MG63 (cell line): ENCODE measurements at regions not wholly inside any gene's neighbourhood (a gene's known extent, or its start where the extent isn't known, plus 50 kb on each side); places are given as distances from the start of the nearest gene placed in this dataset.
"Not testable (repeated sequence)": the region's sequence is repeated elsewhere in the genome, so short reads cannot be mapped to it uniquely, and the experiment has no call there.

ENCODE experiments used
- DNase-seq: peaks from one replicate; pipeline ENCODE4 v3.0.0-alpha.2; 2020
- H3K27me3 ChIP-seq: fragments of 250-450 bp; sonication (Bioruptor Pico); 2 replicates; pipeline ENCODE4 v1.5.1; 2020; ENCODE audit warnings: mild to moderate bottlenecking, moderate library complexity
- H3K36me3 ChIP-seq: fragments of 250-450 bp; sonication (Bioruptor Pico); 2 replicates; pipeline ENCODE4 v1.5.1; 2020; ENCODE audit warnings: mild to moderate bottlenecking, moderate library complexity
- H3K4me3 ChIP-seq: fragments of 250-450 bp; sonication (Bioruptor Pico); 2 replicates; pipeline ENCODE4 v1.5.1; 2020; ENCODE audit warnings: mild to moderate bottlenecking, moderate library complexity
- H3K9me3 ChIP-seq: fragments of 250-450 bp; sonication (Bioruptor Pico); 2 replicates; pipeline ENCODE4 v1.5.1; 2020; ENCODE audit warnings: mild to moderate bottlenecking, moderate library complexity

DNA sequence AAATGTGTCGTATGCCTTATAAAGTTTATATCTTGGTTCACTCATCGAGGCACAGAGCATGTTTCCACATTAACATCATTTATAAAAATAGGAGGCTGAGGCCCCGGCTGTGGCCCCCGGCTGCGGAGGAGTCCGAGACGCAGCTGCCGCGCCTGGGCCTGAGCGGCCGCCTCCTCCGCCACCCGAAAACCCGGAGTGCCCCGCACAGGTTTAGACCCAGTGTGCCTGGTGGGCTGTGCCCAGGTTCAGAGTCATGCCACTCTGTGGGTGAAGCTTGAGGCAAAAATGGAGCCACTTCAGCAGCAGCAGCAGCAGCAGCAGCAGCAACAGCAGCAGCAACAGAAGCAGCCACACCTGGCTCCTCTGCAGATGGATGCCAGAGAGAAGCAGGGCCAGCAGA, 299.2 kb upstream of the ADGRL2 start:
- not testable (repeated sequence) for H3K4me3 ChIP-seq, DNase-seq

GRCh38 chr1:81499487-81499886, 301.2 kb upstream of the ADGRL2 start:
- DNase-seq: no peak
- Histone ChIP-seq H3K36me3 (no peaks in the 10 kb centered on the region), H3K27me3 (no peaks in the 10 kb centered on the region), H3K4me3 (no peak overlapping the region), H3K9me3 (no peaks in the 10 kb centered on the region)

More for the DNA sequence above, 299.2 kb upstream of the ADGRL2 start:
- H3K9me3 ChIP-seq, H3K27me3 ChIP-seq, H3K36me3 ChIP-seq: not testable (repeated sequence)

GRCh38 chr1:81498471-81499462, 302.0 kb upstream of the ADGRL2 start:
- Histone ChIP-seq H3K27me3 (no peaks in the 10 kb centered on the region), H3K4me3 (no peak overlapping the region), H3K9me3 (no peaks in the 10 kb centered on the region), H3K36me3 (no peaks in the 10 kb centered on the region)
- DNase-seq: no peak

DNA sequence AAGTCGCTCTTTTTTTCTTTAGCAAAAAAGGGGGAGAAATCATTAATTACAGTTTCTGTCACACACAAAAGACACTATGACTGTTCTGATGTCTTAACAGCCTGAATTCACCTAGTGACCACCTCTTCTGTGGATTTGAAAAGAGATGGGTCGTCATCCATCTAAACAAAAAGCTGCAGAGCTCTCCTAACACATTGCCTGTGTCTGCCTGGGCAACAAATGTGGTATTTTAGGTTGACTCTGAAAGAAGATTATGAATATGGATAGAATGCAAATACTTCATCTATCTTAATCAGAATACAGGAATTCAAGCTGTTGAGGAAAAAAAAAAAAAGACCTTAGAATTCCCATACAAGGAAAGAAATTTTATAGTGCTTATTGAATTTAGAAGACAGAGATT, 304.4 kb upstream of the ADGRL2 start:
- H3K27me3 ChIP-seq: no peaks in the 10 kb centered on the region
- no peak overlapping the region for H3K4me3 ChIP-seq
- no peak for DNase-seq
- no peaks in the 10 kb centered on the region for H3K9me3 ChIP-seq
- no peaks in the 10 kb centered on the region for H3K36me3 ChIP-seq

DNA sequence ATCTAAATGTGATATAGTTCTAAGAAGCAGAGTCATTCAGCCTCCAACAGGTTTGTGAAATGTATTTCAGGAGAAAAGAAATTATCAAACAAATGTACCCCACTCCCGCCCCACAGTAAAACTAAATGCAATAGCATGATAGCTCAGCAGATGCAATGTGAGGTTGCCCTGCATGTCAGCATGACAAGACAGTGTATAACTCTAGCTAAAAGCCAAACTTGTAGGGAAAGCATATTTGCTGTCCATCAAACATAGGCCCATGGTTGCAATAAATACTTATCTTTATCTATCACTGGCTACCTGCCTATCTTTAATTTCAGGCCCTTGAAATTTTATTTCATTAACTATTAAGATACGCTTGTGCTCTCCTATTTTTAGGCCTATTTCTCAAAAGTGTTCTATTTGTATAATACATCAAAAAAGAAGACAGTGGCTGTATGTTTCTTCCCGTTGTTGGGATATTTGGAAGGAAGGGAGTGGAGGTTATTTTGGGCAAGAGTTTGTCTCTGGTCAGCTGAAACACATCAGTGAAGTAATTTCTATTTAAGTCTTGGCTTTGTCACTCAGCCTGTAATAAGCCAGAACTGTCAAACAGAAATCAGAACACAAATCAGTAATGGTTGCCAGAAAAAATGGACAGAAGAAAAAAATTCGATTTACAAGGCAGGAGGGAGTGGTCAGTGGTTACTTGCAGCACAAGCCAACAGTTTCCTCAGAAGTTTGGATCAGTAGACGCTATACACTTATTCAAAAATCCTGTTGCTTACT, 307.4 kb upstream of the ADGRL2 start:
- 0 out of 2 replicates have a peak, but pooled peaks cover 2% of the 10 kb centered on the region for H3K9me3 ChIP-seq
- no peaks in the 10 kb centered on the region for H3K27me3 ChIP-seq
- no peaks in the 10 kb centered on the region for H3K36me3 ChIP-seq
- DNase-seq: no peak
- H3K4me3 ChIP-seq: no peak overlapping the region

DNA sequence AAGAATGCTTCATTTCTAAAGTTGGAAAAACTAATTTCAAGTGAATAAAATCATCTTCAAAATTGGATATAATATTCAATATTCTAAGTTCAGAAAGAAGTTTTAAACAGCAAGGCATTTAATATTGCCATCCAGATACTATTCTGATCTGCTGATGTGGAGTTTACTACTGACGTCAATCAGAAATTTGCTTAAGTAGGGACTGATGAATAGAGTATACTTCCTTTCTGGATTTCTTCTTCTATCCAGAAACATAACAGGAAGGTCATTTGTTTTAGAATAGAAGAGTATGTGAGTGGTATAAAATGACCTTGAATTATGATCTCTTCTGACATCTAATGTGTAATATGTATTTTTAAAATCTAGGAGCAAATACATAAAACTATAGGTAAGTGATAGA, 308.1 kb upstream of the ADGRL2 start:
- DNase-seq: no peak
- Histone ChIP-seq H3K9me3 (0 out of 2 replicates have a peak, but pooled peaks cover 2% of the 10 kb centered on the region), H3K36me3 (no peaks in the 10 kb centered on the region), H3K27me3 (no peaks in the 10 kb centered on the region), H3K4me3 (no peak overlapping the region)

GRCh38 chr1:81490614-81491013, 310.1 kb upstream of the ADGRL2 start:
- DNase-seq: no peak
- Histone ChIP-seq H3K36me3 (no peaks in the 10 kb centered on the region), H3K4me3 (no peak overlapping the region), H3K9me3 (0 out of 2 replicates have a peak, but pooled peaks cover 2% of the 10 kb centered on the region), H3K27me3 (no peaks in the 10 kb centered on the region)

- no peak for DNase-seq
- Histone ChIP-seq H3K27me3 (no peaks in the 10 kb centered on the region), H3K36me3 (no peaks in the 10 kb centered on the region), H3K9me3 (0 out of 2 replicates have a peak, but pooled peaks cover 2% of the 10 kb centered on the region), H3K4me3 (no peak overlapping the region)
These were observed 311.3 kb upstream of the ADGRL2 start for GRCh38 chr1:81489372-81489934.

- Histone ChIP-seq H3K9me3 (no peaks in the 10 kb centered on the region), H3K36me3 (no peaks in the 10 kb centered on the region), H3K27me3 (no peaks in the 10 kb centered on the region), H3K4me3 (no peak overlapping the region)
- DNase-seq: no peak
These were observed 316.4 kb upstream of the ADGRL2 start for GRCh38 chr1:81484284-81484683.

- Histone ChIP-seq H3K36me3 (no peaks in the 10 kb centered on the region), H3K4me3 (no peak overlapping the region), H3K9me3 (no peaks in the 10 kb centered on the region), H3K27me3 (no peaks in the 10 kb centered on the region)
- DNase-seq: no peak
These were observed 322.5 kb upstream of the ADGRL2 start for GRCh38 chr1:81478219-81478618.

DNA sequence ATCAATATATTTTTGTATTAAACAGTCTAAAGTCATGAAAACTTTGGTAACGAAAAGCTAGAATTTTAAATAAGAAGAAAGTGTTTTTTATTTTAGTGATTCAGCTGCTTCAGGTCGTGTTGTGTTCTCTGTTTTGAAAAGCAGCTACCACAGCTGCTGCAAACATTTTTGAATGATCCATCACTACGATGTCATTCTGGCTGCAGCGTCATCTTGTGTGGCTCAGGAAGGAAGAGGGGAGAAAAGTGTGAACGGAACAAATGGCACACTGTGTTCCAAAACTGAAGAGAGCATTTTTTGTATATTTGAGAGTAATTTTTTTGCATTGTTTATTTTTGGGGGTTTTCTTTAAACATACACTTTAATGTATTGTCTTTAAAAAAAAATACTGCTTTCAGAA, 323.0 kb upstream of the ADGRL2 start:
- no peaks in the 10 kb centered on the region for H3K27me3 ChIP-seq
- H3K4me3 ChIP-seq: no peak overlapping the region
- no peaks in the 10 kb centered on the region for H3K36me3 ChIP-seq
- H3K9me3 ChIP-seq: no peaks in the 10 kb centered on the region
- no peak for DNase-seq

DNA sequence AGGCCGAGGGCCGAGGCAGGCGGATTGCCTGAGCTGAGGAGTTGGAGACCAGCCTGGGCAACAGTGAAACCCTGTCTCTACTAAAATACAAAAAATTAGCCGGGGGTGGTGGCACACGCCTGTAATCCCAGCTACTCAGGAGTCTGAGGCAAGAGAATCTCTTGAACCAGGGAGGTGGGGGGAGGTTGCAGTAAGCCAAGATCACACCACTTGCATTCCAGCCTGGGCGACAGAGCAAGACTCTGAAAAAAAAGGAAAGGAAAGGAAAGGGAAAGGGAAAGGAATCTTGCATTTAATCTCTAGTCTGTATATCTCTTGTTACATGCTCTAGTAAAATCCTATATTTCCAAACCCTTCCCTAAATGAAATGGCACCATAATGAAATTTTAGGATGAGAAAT, 328.3 kb upstream of the ADGRL2 start:
- no peak for DNase-seq
- H3K36me3 ChIP-seq: no peaks in the 10 kb centered on the region
- no peak overlapping the region for H3K4me3 ChIP-seq
- H3K9me3 ChIP-seq: no peaks in the 10 kb centered on the region
- no peaks in the 10 kb centered on the region for H3K27me3 ChIP-seq

DNA sequence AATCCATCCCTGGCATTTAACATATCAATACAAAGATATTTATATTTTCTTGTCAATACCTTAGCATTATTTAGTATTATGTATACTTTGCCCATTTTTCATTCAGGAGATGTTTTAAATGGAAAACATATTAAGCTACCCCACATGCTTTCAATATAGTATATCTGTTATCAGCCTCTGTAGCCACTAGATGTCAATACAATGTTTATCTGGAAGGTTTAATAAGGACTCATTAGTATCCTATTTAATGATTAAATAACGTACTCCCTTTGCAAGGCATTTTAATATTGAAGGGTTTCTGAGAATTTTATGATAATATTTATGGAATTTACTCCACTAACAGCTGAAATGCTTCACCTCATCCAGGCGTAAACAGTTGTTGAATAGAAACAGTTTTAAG, 329.5 kb upstream of the ADGRL2 start:
- DNase-seq: no peak

GRCh38 chr1:81470275-81470674, 330.5 kb upstream of the ADGRL2 start:
- Histone ChIP-seq H3K9me3 (no peaks in the 10 kb centered on the region), H3K36me3 (no peaks in the 10 kb centered on the region), H3K27me3 (no peaks in the 10 kb centered on the region), H3K4me3 (no peak overlapping the region)
- no peak for DNase-seq

More for the DNA sequence above, 329.5 kb upstream of the ADGRL2 start:
- H3K36me3 ChIP-seq: no peaks in the 10 kb centered on the region
- H3K27me3 ChIP-seq: no peaks in the 10 kb centered on the region
- no peak overlapping the region for H3K4me3 ChIP-seq
- no peaks in the 10 kb centered on the region for H3K9me3 ChIP-seq

DNA sequence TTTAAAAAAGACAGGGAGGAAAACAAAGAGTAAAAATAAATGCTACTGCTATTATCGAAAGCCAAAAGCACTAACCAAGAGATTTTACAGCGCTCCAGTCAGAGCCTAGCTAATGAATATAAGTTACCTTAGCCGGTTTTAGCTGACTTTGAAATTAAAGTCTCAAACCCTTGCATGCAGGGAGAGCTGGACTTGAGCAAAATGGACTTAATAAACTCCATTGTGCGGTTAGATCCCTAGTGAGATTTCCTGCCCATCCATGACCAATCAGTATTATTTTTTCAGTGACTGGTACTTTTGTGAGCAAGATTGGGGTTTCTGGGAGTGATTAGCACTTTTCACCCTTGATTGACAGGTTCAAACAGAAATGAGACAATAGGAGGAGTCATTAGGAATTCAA, 333.4 kb upstream of the ADGRL2 start:
- Histone ChIP-seq H3K36me3 (no peaks in the 10 kb centered on the region), H3K27me3 (no peaks in the 10 kb centered on the region), H3K4me3 (no peak overlapping the region), H3K9me3 (no peaks in the 10 kb centered on the region)
- DNase-seq: no peak

DNA sequence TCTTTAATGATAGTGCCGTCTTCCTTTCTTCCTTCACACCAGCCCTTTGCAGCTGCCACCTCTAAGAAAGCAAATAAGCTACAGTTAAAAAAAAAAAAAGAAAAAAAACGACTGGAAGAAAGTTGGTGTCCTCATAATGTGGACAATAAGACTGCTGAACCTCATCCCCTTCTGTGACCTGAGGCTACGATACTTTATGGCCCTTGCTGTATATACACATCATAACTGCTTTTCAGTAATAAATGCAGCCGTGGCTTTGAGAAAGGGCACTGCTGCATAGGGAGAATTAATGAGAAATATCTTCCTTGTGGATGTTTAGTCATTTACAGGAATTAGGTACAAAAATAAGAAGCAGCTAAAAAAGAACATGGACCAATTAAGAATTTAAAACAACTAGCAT, 333.8 kb upstream of the ADGRL2 start:
- Histone ChIP-seq H3K27me3 (no peaks in the 10 kb centered on the region), H3K9me3 (no peaks in the 10 kb centered on the region), H3K36me3 (no peaks in the 10 kb centered on the region), H3K4me3 (no peak overlapping the region)
- no peak for DNase-seq
